HCT116 (cell line): ENCODE measurements at regions not wholly inside any gene's neighbourhood (a gene's known extent, or its start where the extent isn't known, plus 50 kb on each side); places are given as distances from the start of the nearest gene placed in this dataset.
A peak's percentile ranks its signal among the peaks of the same experiment; 100 is the strongest.

Source experiments
- ATAC-seq: fragments of 200-7000 bp; cut with Tn5 transposase; 2 replicates; pipeline ENCODE4 v1.9.1; 2020; ENCODE audit warnings: mild to moderate bottlenecking, moderate library complexity
- BruUV-seq: library from RNA; stranded (reverse); fragments of 400-500 nt; replicated peaks from 2 replicates; lab custom pipeline; 2021; lab: Mats Ljungman, UMichigan
- CTCF ChIA-PET: fragments of 300-600 bp; sonication (Branson Sonifier 250); formaldehyde crosslinking; loops from one replicate; lab custom pipeline; 2021; ENCODE audit warnings: antibody characterized with exemption; lab: Charles Lee
- POLR2A ChIA-PET: fragments of 300-600, 350-600 bp; sonication (Branson Sonifier 250); formaldehyde crosslinking; loops from one replicate; lab custom pipeline; 2021; ENCODE audit warnings: antibody characterized with exemption; lab: Charles Lee
- RAD21 ChIA-PET, 2 experiments: fragments of 300-600 bp; sonication (Branson Sonifier 250); formaldehyde crosslinking; loops; one replicate each; lab custom pipeline; 2023; ENCODE audit warnings: low total read pairs in 2 of 2; ENCODE audit not compliant: uncharacterized antibody in 2 of 2, unreplicated experiment in 2 of 2, low non-redundant PET in 1 of 2; lab: Charles Lee
- DNase-seq: peaks from one replicate; pipeline ENCODE4 v3.0.0-alpha.2; 2010; ENCODE audit warnings: low read depth, low spot score
- H2AFZ ChIP-seq: fragments of 200-600 bp; shearing (Covaris generic), sonication (generic); 2 replicates; pipeline ENCODE4 v1.6.1; 2017; ENCODE audit warnings: low read depth, mixed run types, mixed read lengths, antibody characterized with exemption, low read length; ENCODE audit not compliant: poor library complexity, severe bottlenecking
- H3K27ac ChIP-seq: 2 replicates; pipeline ENCODE4 v1.5.1; 2012; ENCODE audit warnings: low read depth, low read length
- H3K27me3 ChIP-seq: fragments of 200-600 bp; sonication (generic); 2 replicates; pipeline ENCODE4 v1.6.1; 2016; ENCODE audit warnings: mixed run types, low read length, mixed read lengths; ENCODE audit not compliant: insufficient read depth
- H3K36me3 ChIP-seq, 2 experiments: fragments of 200-500 bp in 1 of 2; fragments of 200-600 bp in 1 of 2; sonication (Bioruptor generic) in 1 of 2; sonication (generic) in 1 of 2; 2 replicates each; pipeline versions ENCODE4 v1.5.1 to v1.6.1; 2014 to 2016; ENCODE audit warnings: low read length in 2 of 2, inconsistent platforms in 1 of 2, mixed read lengths in 1 of 2, mixed run types in 1 of 2; ENCODE audit not compliant: insufficient read depth in 2 of 2, control insufficient read depth in 1 of 2
- H3K4me1 ChIP-seq, 2 experiments: fragments of 200-600 bp in 1 of 2; sonication (generic) in 1 of 2; 2 replicates each; pipeline versions ENCODE4 v1.5.1 to v1.6.1; 2012 to 2017; ENCODE audit warnings: low read length in 2 of 2, inconsistent platforms in 1 of 2, mild to moderate bottlenecking in 1 of 2, mixed read lengths in 1 of 2, mixed run types in 1 of 2, moderate library complexity in 1 of 2; ENCODE audit not compliant: insufficient read depth in 2 of 2, control insufficient read depth in 1 of 2
- H3K4me2 ChIP-seq: fragments of 200-600 bp; sonication (generic); 2 replicates; pipeline ENCODE4 v1.6.1; 2017; ENCODE audit warnings: mixed run types, low read length, mixed read lengths
- H3K4me3 ChIP-seq, 2 experiments: fragments of 200-600 bp in 1 of 2; sonication (generic) in 1 of 2; replicated peaks in 1 of 2; 2 replicates each; pipeline ENCODE4 v1.5.1; 2011 to 2016; ENCODE audit warnings: low read length in 2 of 2, control low read depth in 1 of 2, low read depth in 1 of 2, mild to moderate bottlenecking in 1 of 2, mixed read lengths in 1 of 2, mixed run types in 1 of 2
- H3K79me2 ChIP-seq: fragments of 200-600 bp; sonication (generic); 2 replicates; pipeline ENCODE4 v1.6.1; 2017; ENCODE audit warnings: mild to moderate bottlenecking, mixed run types, low read length, moderate library complexity, mixed read lengths; ENCODE audit not compliant: insufficient read depth
- H3K9ac ChIP-seq: fragments of 200-600 bp; sonication (generic); 2 replicates; pipeline ENCODE4 v1.6.1; 2016; ENCODE audit warnings: low read length, mixed read lengths
- H3K9me2 ChIP-seq: fragments of 200-600 bp; sonication (generic), shearing (Covaris generic); 2 replicates; pipeline ENCODE4 v1.6.1; 2017; ENCODE audit warnings: mixed run types, mild to moderate bottlenecking, moderate library complexity; ENCODE audit not compliant: insufficient read depth
- H3K9me3 ChIP-seq, 2 experiments: fragments of 200-500 bp in 1 of 2; fragments of 200-600 bp in 1 of 2; sonication (Bioruptor generic) in 1 of 2; sonication (generic) in 1 of 2; 2 replicates each; pipeline ENCODE4 v1.6.1; 2014 to 2017; ENCODE audit warnings: low read length in 2 of 2, mixed read lengths in 2 of 2, inconsistent platforms in 1 of 2, low read depth in 1 of 2, mild to moderate bottlenecking in 1 of 2, mixed run types in 1 of 2, moderate library complexity in 1 of 2; ENCODE audit not compliant: control insufficient read depth in 1 of 2, insufficient read depth in 1 of 2
- H4K20me1 ChIP-seq: fragments of 200-600 bp; sonication (generic), shearing (Covaris generic); 2 replicates; pipeline ENCODE4 v1.6.1; 2017; ENCODE audit warnings: mixed run types, mild to moderate bottlenecking, moderate library complexity; ENCODE audit not compliant: insufficient read depth
- CBX3 ChIP-seq: IDR thresholded peaks from 2 replicates; pipeline ENCODE4 v1.6.1; 2012; ENCODE audit warnings: low read depth
- EZH2 ChIP-seq: fragments of 200-600 bp; sonication (generic); IDR thresholded peaks from 2 replicates; pipeline ENCODE4 v1.6.1; 2017; ENCODE audit warnings: antibody characterized with exemption, mixed run types
- FOSL1 ChIP-seq: IDR thresholded peaks from 2 replicates; pipeline ENCODE4 v1.6.1; 2012; ENCODE audit warnings: low read depth
- JUND ChIP-seq: IDR thresholded peaks from 2 replicates; pipeline ENCODE4 v1.6.1; 2012
- POLR2A ChIP-seq: IDR thresholded peaks from 2 replicates; pipeline ENCODE4 v1.7.0; 2011; ENCODE audit warnings: borderline replicate concordance; ENCODE audit not compliant: insufficient read depth, insufficient read length; ENCODE audit errors: extremely low read depth
- SIN3A ChIP-seq: IDR thresholded peaks from 2 replicates; pipeline ENCODE4 v1.6.1; 2012; ENCODE audit warnings: low read depth
- SP1 ChIP-seq: IDR thresholded peaks from 2 replicates; pipeline ENCODE4 v1.6.1; 2012; ENCODE audit warnings: low read depth
- TCF7L2 ChIP-seq: IDR thresholded peaks from 2 replicates; pipeline ENCODE4 v1.7.0; 2011; ENCODE audit warnings: borderline replicate concordance, inconsistent platforms; ENCODE audit not compliant: insufficient read depth, insufficient read length; ENCODE audit errors: extremely low read depth
- intact Hi-C: fragments of 100-400 bp; cut with micrococcal nuclease; formaldehyde crosslinking; loops from 2 replicates; pipeline ENCODE4 v1.10.0; 2022
- TF ChIP-seq, protein P1 (sequence below): IDR thresholded peaks from 2 replicates; pipeline ENCODE4 v1.6.1; 2011; ENCODE audit warnings: mild to moderate bottlenecking, low read length, moderate library complexity; ENCODE audit not compliant: insufficient replicate concordance; ENCODE audit errors: extremely low read depth
- TF ChIP-seq, protein P2 (sequence below): IDR thresholded peaks from 2 replicates; pipeline ENCODE4 v1.6.1; 2012

DNA sequence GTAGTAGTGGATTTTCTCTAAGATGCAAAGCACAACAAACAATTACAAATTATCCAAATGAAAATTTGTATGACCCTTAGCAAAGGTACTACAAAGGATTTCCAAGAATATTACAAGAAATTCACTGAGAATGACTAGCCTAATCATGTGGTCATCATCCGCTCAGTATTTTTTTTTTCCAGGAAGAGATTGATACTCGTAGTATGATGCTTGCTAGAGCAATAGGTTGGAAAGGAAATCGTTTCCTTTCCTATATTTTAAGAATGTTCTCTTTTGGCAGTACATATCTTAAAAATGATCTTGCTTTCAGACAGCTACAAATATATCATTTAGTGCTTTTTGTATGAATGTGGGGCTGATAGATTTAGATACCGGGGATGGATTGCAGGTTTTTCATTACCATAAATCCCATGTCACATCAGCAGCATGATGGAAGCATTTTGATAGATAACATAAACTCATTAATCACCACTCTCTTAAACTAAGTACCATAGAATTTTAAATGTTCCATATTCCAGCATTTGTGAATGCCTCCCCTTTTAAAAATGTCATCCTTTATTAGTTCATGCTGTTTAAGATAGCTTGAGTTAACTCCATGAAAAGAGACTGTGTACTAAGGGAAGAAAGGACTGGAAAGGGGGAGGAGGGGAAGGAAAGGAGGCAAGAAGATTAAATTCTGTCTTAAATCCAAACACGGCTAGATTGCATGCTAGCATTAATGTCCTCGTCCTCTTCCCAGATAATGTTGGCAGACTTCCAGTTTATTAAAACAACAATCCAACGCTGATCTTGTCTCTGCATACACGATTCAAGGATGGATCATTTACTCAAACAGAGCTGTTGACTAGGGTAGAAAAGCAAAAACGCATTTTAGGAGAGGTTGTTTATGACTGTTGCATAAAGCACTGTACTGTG lies 311.7 kb upstream of the ZNF608 start:
- TF ChIP-seq POLR2A (no peak), SP1 (no peak), FOSL1 (no peak), EZH2 (no peak), TCF7L2 (no peak), CBX3 (no peak), SIN3A (no peak), JUND (no peak)
- TF ChIP-seq, protein P1, sequence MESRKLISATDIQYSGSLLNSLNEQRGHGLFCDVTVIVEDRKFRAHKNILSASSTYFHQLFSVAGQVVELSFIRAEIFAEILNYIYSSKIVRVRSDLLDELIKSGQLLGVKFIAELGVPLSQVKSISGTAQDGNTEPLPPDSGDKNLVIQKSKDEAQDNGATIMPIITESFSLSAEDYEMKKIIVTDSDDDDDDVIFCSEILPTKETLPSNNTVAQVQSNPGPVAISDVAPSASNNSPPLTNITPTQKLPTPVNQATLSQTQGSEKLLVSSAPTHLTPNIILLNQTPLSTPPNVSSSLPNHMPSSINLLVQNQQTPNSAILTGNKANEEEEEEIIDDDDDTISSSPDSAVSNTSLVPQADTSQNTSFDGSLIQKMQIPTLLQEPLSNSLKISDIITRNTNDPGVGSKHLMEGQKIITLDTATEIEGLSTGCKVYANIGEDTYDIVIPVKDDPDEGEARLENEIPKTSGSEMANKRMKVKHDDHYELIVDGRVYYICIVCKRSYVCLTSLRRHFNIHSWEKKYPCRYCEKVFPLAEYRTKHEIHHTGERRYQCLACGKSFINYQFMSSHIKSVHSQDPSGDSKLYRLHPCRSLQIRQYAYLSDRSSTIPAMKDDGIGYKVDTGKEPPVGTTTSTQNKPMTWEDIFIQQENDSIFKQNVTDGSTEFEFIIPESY = no peak
- TF ChIP-seq, protein P2, sequence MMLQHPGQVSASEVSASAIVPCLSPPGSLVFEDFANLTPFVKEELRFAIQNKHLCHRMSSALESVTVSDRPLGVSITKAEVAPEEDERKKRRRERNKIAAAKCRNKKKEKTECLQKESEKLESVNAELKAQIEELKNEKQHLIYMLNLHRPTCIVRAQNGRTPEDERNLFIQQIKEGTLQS = no peak

More for the DNA sequence above, 311.7 kb upstream of the ZNF608 start:
- BruUV-seq = no TSS peak
- Histone ChIP-seq H3K27me3 (no peaks in the 10 kb centered on the region), H2AFZ (no peak overlapping the region), H3K9ac (no peak overlapping the region), H3K79me2 (no peaks in the 10 kb centered on the region), H3K27ac (no peak overlapping the region), H3K4me1 (peaks cover 15 to 27% of the 10 kb centered on the region in 2 experiments), H3K9me2 (no peaks in the 10 kb centered on the region), H3K4me3 (no peak overlapping the region), H3K9me3 (no peaks in the 10 kb centered on the region), H3K36me3 (no peaks in the 10 kb centered on the region), H4K20me1 (no peaks in the 10 kb centered on the region), H3K4me2 (peak overlapping the region; percentile 25; the same call in 1 of the 2 replicates)
- DNase-seq = no peak
- ATAC-seq = no peak
- RAD21 ChIA-PET = interaction anchor here in 1 of 2 experiments (0.6 kb wide), 1 partner anchor 523 kb away, joined by 3 read pairs; no protein-coding TSS in a partner anchor
- CTCF ChIA-PET = no interaction called here
- POLR2A ChIA-PET = no interaction called here
- intact Hi-C loops = no loop called here
